Parathyroid adenoma (tissue), 2 donors: ENCODE measurements at regions not wholly inside any gene's neighbourhood (a gene's known extent, or its start where the extent isn't known, plus 50 kb on each side); places are given as distances from the start of the nearest gene placed in this dataset.

Experiments
- H2AFZ ChIP-seq: fragments of 300-600 bp; sonication (generic); one replicate; pipeline ENCODE4 v1.7.0; 2017; ENCODE audit warnings: antibody characterized with exemption, mild to moderate bottlenecking
- H3K27ac ChIP-seq: fragments of 300-600 bp; sonication (generic); one replicate; pipeline ENCODE4 v1.7.0; 2017
- H3K27me3 ChIP-seq: fragments of 300-600 bp; sonication (generic); one replicate; pipeline ENCODE4 v1.7.0; 2017; ENCODE audit warnings: low read length; ENCODE audit not compliant: control insufficient read depth, insufficient read depth
- H3K36me3 ChIP-seq: fragments of 300-600 bp; sonication (generic); one replicate; pipeline ENCODE4 v1.7.0; 2017; ENCODE audit warnings: low read length; ENCODE audit not compliant: control insufficient read depth, insufficient read depth
- H3K4me1 ChIP-seq: fragments of 300-600 bp; sonication (generic); one replicate; pipeline ENCODE4 v1.7.0; 2017; ENCODE audit warnings: control low read depth
- H3K4me2 ChIP-seq: fragments of 300-600 bp; sonication (generic); one replicate; pipeline ENCODE4 v1.7.0; 2017; ENCODE audit warnings: low read length
- H3K4me3 ChIP-seq: fragments of 300-600 bp; sonication (generic); one replicate; pipeline ENCODE4 v1.7.0; 2017; ENCODE audit warnings: low read depth, low read length
- H3K79me2 ChIP-seq: fragments of 300-600 bp; sonication (generic); one replicate; pipeline ENCODE4 v1.7.0; 2017; ENCODE audit warnings: control low read depth
- H3K9ac ChIP-seq: fragments of 300-600 bp; sonication (generic); one replicate; pipeline ENCODE4 v1.7.0; 2017; ENCODE audit warnings: mild to moderate bottlenecking
- H3K9me3 ChIP-seq: fragments of 300-600 bp; sonication (generic); one replicate; pipeline ENCODE4 v1.7.0; 2017; ENCODE audit warnings: low read length; ENCODE audit not compliant: control insufficient read depth
- TF ChIP-seq, protein P1 (sequence below): fragments of 300-600 bp; sonication (generic); IDR thresholded peaks from one replicate; pipeline ENCODE4 v1.7.0; 2017; ENCODE audit warnings: antibody characterized with exemption, mild to moderate bottlenecking
- donor health status: primary hyperparathyroidism.

- no peaks in the 10 kb centered on the region for H3K79me2 ChIP-seq
- no peak overlapping the region for H2AFZ ChIP-seq
- no peak overlapping the region for H3K4me3 ChIP-seq
- no peaks in the 10 kb centered on the region for H3K4me1 ChIP-seq
- H3K27me3 ChIP-seq: no peaks in the 10 kb centered on the region
- no peak overlapping the region for H3K27ac ChIP-seq
- no peak overlapping the region for H3K9ac ChIP-seq
- TF ChIP-seq, protein P1, sequence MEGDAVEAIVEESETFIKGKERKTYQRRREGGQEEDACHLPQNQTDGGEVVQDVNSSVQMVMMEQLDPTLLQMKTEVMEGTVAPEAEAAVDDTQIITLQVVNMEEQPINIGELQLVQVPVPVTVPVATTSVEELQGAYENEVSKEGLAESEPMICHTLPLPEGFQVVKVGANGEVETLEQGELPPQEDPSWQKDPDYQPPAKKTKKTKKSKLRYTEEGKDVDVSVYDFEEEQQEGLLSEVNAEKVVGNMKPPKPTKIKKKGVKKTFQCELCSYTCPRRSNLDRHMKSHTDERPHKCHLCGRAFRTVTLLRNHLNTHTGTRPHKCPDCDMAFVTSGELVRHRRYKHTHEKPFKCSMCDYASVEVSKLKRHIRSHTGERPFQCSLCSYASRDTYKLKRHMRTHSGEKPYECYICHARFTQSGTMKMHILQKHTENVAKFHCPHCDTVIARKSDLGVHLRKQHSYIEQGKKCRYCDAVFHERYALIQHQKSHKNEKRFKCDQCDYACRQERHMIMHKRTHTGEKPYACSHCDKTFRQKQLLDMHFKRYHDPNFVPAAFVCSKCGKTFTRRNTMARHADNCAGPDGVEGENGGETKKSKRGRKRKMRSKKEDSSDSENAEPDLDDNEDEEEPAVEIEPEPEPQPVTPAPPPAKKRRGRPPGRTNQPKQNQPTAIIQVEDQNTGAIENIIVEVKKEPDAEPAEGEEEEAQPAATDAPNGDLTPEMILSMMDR: no peak
- no peaks in the 10 kb centered on the region for H3K9me3 ChIP-seq
- no peak overlapping the region for H3K4me2 ChIP-seq
- H3K36me3 ChIP-seq: no peaks in the 10 kb centered on the region
Measured at GRCh38 chr18:30618567-30618966, 424.0 kb downstream of the DSC3 start.

GRCh38 chr18:30616414-30616813 is 426.1 kb downstream of the DSC3 start:
- no peak overlapping the region for H3K9ac ChIP-seq
- H2AFZ ChIP-seq: no peak overlapping the region
- H3K9me3 ChIP-seq: no peaks in the 10 kb centered on the region
- H3K27ac ChIP-seq: no peak overlapping the region
- H3K4me1 ChIP-seq: no peaks in the 10 kb centered on the region
- H3K27me3 ChIP-seq: no peaks in the 10 kb centered on the region
- no peaks in the 10 kb centered on the region for H3K79me2 ChIP-seq
- H3K36me3 ChIP-seq: no peaks in the 10 kb centered on the region
- TF ChIP-seq, protein P1: no peak
- no peak overlapping the region for H3K4me3 ChIP-seq
- H3K4me2 ChIP-seq: no peak overlapping the region

DNA sequence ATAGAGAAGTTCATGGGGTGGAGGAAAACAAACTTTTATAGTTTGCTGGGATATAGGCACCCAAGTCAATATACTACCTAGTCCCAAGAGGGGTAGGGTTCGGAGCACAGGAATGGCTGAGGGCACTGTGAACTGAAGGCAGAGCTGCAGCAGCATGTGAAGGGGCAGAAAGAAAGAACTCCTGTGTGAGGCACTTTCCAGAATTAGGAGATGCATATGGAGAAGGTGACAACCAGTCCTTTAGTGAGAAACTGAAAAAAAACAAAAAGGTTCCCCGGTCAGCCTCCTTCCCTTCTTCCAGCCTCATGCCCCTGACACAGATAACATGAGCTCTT is 429.1 kb downstream of the DSC3 start:
- Histone ChIP-seq H3K4me3 (no peak overlapping the region), H3K79me2 (no peaks in the 10 kb centered on the region), H3K9me3 (no peaks in the 10 kb centered on the region), H3K27me3 (no peaks in the 10 kb centered on the region), H3K27ac (no peak overlapping the region), H3K4me2 (no peak overlapping the region), H2AFZ (no peak overlapping the region), H3K36me3 (no peaks in the 10 kb centered on the region), H3K4me1 (no peaks in the 10 kb centered on the region), H3K9ac (no peak overlapping the region)
- TF ChIP-seq, protein P1: no peak

DNA sequence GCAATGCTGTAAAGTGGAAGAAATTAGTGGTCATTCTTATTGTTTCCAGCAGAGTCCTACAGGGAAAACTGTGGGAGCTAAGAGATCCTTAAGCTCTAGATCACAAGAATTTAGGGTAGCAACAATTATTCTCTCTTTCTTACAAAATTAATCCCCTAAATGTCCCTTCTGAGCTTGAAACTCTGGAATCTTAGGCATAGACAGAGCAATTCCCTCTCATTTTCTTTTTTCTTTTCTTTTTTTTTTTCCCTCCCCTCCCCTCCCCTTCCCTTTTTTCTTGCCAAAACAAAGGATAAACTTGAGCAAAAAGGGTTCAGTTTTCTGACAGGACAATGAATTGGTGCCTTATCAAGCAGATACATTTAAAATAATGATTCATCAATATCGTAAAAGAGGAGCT is 441.0 kb downstream of the DSC3 start:
- Histone ChIP-seq H3K4me2 (no peak overlapping the region), H3K27me3 (no peaks in the 10 kb centered on the region), H3K36me3 (no peaks in the 10 kb centered on the region), H3K4me3 (no peak overlapping the region), H3K4me1 (no peaks in the 10 kb centered on the region), H2AFZ (no peak overlapping the region), H3K9ac (no peak overlapping the region), H3K27ac (no peak overlapping the region), H3K79me2 (no peaks in the 10 kb centered on the region), H3K9me3 (no peaks in the 10 kb centered on the region)
- TF ChIP-seq, protein P1: no peak

GRCh38 chr18:30597202-30597601 is 445.3 kb downstream of the DSC3 start:
- Histone ChIP-seq H3K4me2 (no peak overlapping the region), H3K9me3 (no peaks in the 10 kb centered on the region), H3K9ac (no peak overlapping the region), H3K27me3 (no peaks in the 10 kb centered on the region), H3K36me3 (no peaks in the 10 kb centered on the region), H3K4me3 (no peak overlapping the region), H3K79me2 (no peaks in the 10 kb centered on the region), H3K4me1 (no peaks in the 10 kb centered on the region), H3K27ac (no peak overlapping the region), H2AFZ (no peak overlapping the region)
- TF ChIP-seq, protein P1: no peak
